ENCODE measurements at regions not wholly inside any gene's neighbourhood (a gene's known extent, or its start where the extent isn't known, plus 50 kb on each side); places are given as distances from the start of the nearest gene placed in this dataset.

DNA sequence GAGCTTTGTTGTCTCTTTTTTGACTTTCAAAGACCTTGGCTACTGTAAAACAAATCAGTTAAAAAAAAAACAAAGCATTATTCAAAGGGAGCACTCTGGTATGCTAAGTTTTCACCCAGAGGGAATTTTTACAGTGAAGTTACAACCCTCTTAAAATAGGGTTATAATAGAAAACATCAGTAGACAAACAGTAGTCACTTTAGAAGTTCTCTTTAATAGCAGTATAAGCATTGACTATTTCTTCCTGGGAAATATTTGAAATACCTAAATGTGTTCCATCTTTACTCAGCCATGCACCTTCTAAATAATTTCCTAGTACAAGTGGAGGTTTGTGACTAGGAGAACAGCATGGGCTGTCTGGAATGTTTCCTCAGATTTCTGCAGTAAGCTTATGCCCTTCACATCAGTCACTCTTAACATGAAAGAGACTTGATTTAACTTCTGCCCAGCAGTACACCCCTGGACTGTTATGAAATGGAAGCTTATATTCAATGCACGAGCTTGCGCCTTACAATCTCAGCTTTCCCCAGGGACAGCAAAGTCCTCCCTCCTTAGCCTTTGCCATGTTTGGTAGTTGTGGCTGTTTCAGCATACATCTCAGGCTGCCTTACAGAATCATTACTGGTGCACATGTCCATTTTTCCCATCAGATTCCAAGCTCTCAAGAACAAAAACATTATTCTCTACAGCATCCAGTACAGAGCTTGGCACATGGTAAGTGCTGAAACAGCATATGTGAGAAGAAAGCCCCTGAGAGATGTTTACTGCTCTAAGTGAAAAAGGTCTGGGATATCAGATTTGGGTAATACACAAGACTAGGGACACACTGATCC, 191.5 kb downstream of the ZNF608 start:
- in situ Hi-C loops (cut with HindIII; ENCODE audit: low pct_unique_long_range_greater_than_20kb, low sequenced_read_pairs): no loop called here
- DNase-seq (ENCODE audit: low read depth in 1 of 2, low spot score in 1 of 2): no peak
- TF ChIP-seq JUND (IDR thresholded peaks at IDR 0.05; ENCODE audit: low read depth): no peak

GRCh38 chr5:124553911-124554310, 192.5 kb downstream of the ZNF608 start:
- no peak for TF ChIP-seq JUND (IDR thresholded peaks at IDR 0.05; ENCODE audit: low read depth)
- in situ Hi-C loops (cut with HindIII; ENCODE audit: low pct_unique_long_range_greater_than_20kb, low sequenced_read_pairs): no loop called here
- no peak for DNase-seq (ENCODE audit: low read depth in 1 of 2, low spot score in 1 of 2)

GRCh38 chr5:124552526-124552925, 193.9 kb downstream of the ZNF608 start:
- in situ Hi-C loops (cut with HindIII; ENCODE audit: low pct_unique_long_range_greater_than_20kb, low sequenced_read_pairs): no loop called here
- TF ChIP-seq JUND (IDR thresholded peaks at IDR 0.05; ENCODE audit: low read depth): no peak
- no peak for DNase-seq (ENCODE audit: low read depth in 1 of 2, low spot score in 1 of 2)

- TF ChIP-seq JUND (IDR thresholded peaks at IDR 0.05; ENCODE audit: low read depth): no peak
- DNase-seq (ENCODE audit: low read depth in 1 of 2, low spot score in 1 of 2): no peak
- in situ Hi-C loops (cut with HindIII; ENCODE audit: low pct_unique_long_range_greater_than_20kb, low sequenced_read_pairs): no loop called here
Observed at GRCh38 chr5:124551939-124552279, 194.5 kb downstream of the ZNF608 start.

GRCh38 chr5:124550731-124551130, 195.7 kb downstream of the ZNF608 start:
- in situ Hi-C loops (cut with HindIII; ENCODE audit: low pct_unique_long_range_greater_than_20kb, low sequenced_read_pairs): no loop called here
- DNase-seq (ENCODE audit: low read depth in 1 of 2, low spot score in 1 of 2): no peak
- TF ChIP-seq JUND (IDR thresholded peaks at IDR 0.05; ENCODE audit: low read depth): no peak

DNA sequence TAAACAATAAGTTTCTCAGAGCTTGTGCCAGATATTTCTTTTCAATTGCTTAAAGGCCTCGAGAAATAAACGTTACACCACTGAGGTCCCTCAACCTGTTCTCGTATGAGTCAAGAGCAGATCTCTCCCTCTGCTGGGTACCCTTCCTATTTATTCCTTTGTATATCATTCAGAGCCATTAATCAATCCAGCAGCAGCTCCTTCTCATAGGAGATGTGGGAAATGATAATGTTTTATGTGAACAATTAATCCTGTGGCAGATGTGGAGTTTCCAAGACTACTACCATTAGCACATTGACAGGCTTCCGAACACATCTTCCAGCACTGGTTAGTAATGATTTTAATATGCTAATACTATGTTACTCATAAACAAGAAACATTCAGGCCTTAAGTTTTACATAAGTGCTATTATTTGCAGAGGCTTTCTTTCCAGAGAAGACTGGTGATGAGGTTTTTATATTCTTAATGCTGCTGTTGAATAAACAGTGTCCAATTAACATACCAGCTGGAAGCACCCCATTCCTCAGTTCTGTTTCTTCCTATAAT, 196.5 kb downstream of the ZNF608 start:
- no peak for DNase-seq (ENCODE audit: low read depth in 1 of 2, low spot score in 1 of 2)
- in situ Hi-C loops (cut with HindIII; ENCODE audit: low pct_unique_long_range_greater_than_20kb, low sequenced_read_pairs): no loop called here
- no peak for TF ChIP-seq JUND (IDR thresholded peaks at IDR 0.05; ENCODE audit: low read depth)

DNA sequence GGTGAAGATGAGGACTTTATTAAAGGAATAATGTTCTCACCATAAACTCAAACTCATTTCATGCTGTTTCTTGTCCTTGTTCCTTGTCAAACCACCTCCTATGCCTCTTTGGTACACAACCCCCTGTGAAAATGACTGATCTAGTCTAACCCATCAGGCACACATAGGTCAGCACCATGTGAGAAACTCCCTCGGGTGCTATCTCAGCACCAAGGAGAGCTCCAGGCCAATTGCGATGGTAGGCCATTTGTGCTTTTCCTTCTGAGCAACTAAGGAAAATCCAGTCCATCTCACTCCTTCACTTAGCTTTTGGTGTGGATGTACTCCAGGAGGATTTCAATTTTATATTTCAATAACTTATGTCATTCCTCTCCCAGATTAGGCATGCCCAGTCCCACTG, 199.8 kb downstream of the ZNF608 start:
- in situ Hi-C loops (cut with HindIII; ENCODE audit: low pct_unique_long_range_greater_than_20kb, low sequenced_read_pairs): no loop called here
- no peak for TF ChIP-seq JUND (IDR thresholded peaks at IDR 0.05; ENCODE audit: low read depth)
- DNase-seq (ENCODE audit: low read depth in 1 of 2, low spot score in 1 of 2): peak; percentile 26 to 69

DNA sequence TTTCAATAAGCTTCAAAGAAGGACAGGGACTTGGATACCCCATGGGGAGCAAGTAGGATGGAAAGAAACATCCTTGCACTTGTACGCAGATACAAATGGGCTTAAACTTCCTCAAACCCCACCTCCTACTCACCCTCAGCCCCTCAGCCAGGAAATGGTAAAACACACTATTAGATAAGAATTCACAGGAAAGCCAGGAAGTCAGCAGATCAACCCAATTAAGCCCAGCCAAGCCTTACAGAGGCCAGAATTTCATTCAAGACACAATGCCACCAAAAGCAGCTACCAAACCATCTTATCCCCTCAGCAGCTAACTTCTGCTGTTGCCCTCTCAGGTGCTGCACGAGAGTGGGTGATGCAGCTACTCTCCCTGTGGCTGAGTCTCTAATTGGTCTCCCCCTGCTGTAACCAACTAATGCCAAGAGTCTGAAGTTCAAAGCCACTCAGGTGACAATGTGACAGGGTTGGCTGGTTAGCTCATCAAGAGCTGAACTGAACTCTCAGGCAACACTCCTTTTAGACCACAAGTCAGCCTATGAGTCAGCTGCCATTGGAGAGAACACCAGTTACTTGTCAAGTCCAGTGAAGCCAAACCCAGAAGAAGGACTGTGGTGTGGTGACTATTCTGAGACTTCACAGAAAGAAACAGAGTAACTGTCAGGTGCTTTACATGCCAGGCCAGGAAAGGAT, 201.9 kb downstream of the ZNF608 start:
- no peak for DNase-seq (ENCODE audit: low read depth in 1 of 2, low spot score in 1 of 2)
- TF ChIP-seq JUND (IDR thresholded peaks at IDR 0.05; ENCODE audit: low read depth): no peak
- in situ Hi-C loops (cut with HindIII; ENCODE audit: low pct_unique_long_range_greater_than_20kb, low sequenced_read_pairs): no loop called here

GRCh38 chr5:124538931-124539330, 207.5 kb downstream of the ZNF608 start:
- TF ChIP-seq JUND (IDR thresholded peaks at IDR 0.05; ENCODE audit: low read depth): no peak
- in situ Hi-C loops (cut with HindIII; ENCODE audit: low pct_unique_long_range_greater_than_20kb, low sequenced_read_pairs): no loop called here
- peak in 1 of 2 experiments; percentile 30 for DNase-seq (ENCODE audit: low read depth in 1 of 2, low spot score in 1 of 2)

GRCh38 chr5:124538191-124538590, 208.2 kb downstream of the ZNF608 start:
- no peak for DNase-seq (ENCODE audit: low read depth in 1 of 2, low spot score in 1 of 2)
- in situ Hi-C loops (cut with HindIII; ENCODE audit: low pct_unique_long_range_greater_than_20kb, low sequenced_read_pairs): no loop called here
- no peak for TF ChIP-seq JUND (IDR thresholded peaks at IDR 0.05; ENCODE audit: low read depth)

- in situ Hi-C loops (cut with HindIII; ENCODE audit: low pct_unique_long_range_greater_than_20kb, low sequenced_read_pairs): no loop called here
- DNase-seq (ENCODE audit: low read depth in 1 of 2, low spot score in 1 of 2): no peak
- no peak for TF ChIP-seq JUND (IDR thresholded peaks at IDR 0.05; ENCODE audit: low read depth)
Observed at GRCh38 chr5:124537522-124537921, 208.9 kb downstream of the ZNF608 start.

- no peak for DNase-seq (ENCODE audit: low read depth in 1 of 2, low spot score in 1 of 2)
- no peak for TF ChIP-seq JUND (IDR thresholded peaks at IDR 0.05; ENCODE audit: low read depth)
- in situ Hi-C loops (cut with HindIII; ENCODE audit: low pct_unique_long_range_greater_than_20kb, low sequenced_read_pairs): no loop called here
Observed at GRCh38 chr5:124537107-124537506, 209.3 kb downstream of the ZNF608 start.

- TF ChIP-seq JUND (IDR thresholded peaks at IDR 0.05; ENCODE audit: low read depth): no peak
- DNase-seq (ENCODE audit: low read depth in 1 of 2, low spot score in 1 of 2): no peak
- in situ Hi-C loops (cut with HindIII; ENCODE audit: low pct_unique_long_range_greater_than_20kb, low sequenced_read_pairs): no loop called here
Observed at GRCh38 chr5:124536333-124536732, 210.1 kb downstream of the ZNF608 start.

Measured in T47D (cell line).